Fibroblast of the aortic adventitia (primary cell): ENCODE measurements at regions not wholly inside any gene's neighbourhood (a gene's known extent, or its start where the extent isn't known, plus 50 kb on each side); places are given as distances from the start of the nearest gene placed in this dataset.

Experiments
- DNase-seq: peaks from one replicate; pipeline ENCODE4 v3.0.0-alpha.2; 2010; ENCODE audit warnings: low read depth
- H3K4me3 ChIP-seq: 2 replicates; pipeline ENCODE4 v1.5.1; 2011; ENCODE audit warnings: low read depth, mild to moderate bottlenecking, control low read depth, low read length, moderate library complexity
- CTCF ChIP-seq: IDR thresholded peaks from 2 replicates; pipeline ENCODE4 v1.5.1; 2011; ENCODE audit warnings: mild to moderate bottlenecking, low read length, control low read depth, inconsistent platforms; ENCODE audit not compliant: insufficient read depth

GRCh38 chr1:239505094-239505493 is 118.7 kb downstream of the CHRM3 start:
- DNase-seq = no peak

GRCh38 chr1:239507826-239508225 is 121.5 kb downstream of the CHRM3 start:
- no peak for DNase-seq
- no peak overlapping the region for H3K4me3 ChIP-seq
- no peak for TF ChIP-seq CTCF

More at GRCh38 chr1:239505094-239505493, 118.7 kb downstream of the CHRM3 start:
- TF ChIP-seq CTCF = no peak
- H3K4me3 ChIP-seq = no peak overlapping the region

- no peak for DNase-seq
- TF ChIP-seq CTCF = no peak
- H3K4me3 ChIP-seq = no peak overlapping the region
These were observed 125.5 kb downstream of the CHRM3 start for GRCh38 chr1:239511875-239512274.

GRCh38 chr1:239516579-239516978 is 130.2 kb downstream of the CHRM3 start:
- DNase-seq = no peak
- no peak overlapping the region for H3K4me3 ChIP-seq
- TF ChIP-seq CTCF = no peak

GRCh38 chr1:239526391-239526790 is 140.0 kb downstream of the CHRM3 start:
- no peak for TF ChIP-seq CTCF

GRCh38 chr1:239527051-239527693 is 140.8 kb downstream of the CHRM3 start:
- DNase-seq = no peak
- TF ChIP-seq CTCF = no peak

More at GRCh38 chr1:239526391-239526790, 140.0 kb downstream of the CHRM3 start:
- no peak for DNase-seq
- no peak overlapping the region for H3K4me3 ChIP-seq

More at GRCh38 chr1:239527051-239527693, 140.8 kb downstream of the CHRM3 start:
- no peak overlapping the region for H3K4me3 ChIP-seq
